WTC11 (cell line): ENCODE measurements at regions not wholly inside any gene's neighbourhood (a gene's known extent, or its start where the extent isn't known, plus 50 kb on each side); places are given as distances from the start of the nearest gene placed in this dataset.

Experiments used
- ATF1 ChIP-seq: sonication (generic); formaldehyde crosslinking; IDR thresholded peaks from 2 replicates; pipeline ENCODE4 v1.8.1; 2023; ENCODE audit warnings: mild to moderate bottlenecking, moderate library complexity, missing genetic modification reagents
- CTCF ChIP-seq: fragments of 200-600 bp; IDR thresholded peaks from 2 replicates; pipeline ENCODE4 v1.8.0; 2022; ENCODE audit warnings: antibody characterized with exemption
- E2F1 ChIP-seq: sonication (generic); formaldehyde crosslinking; IDR thresholded peaks from 2 replicates; pipeline ENCODE4 v1.8.0; 2022; ENCODE audit warnings: mild to moderate bottlenecking, missing genetic modification reagents
- GRHL2 ChIP-seq: fragments of 250-450 bp; sonication (Bioruptor Pico); IDR thresholded peaks from 2 replicates; pipeline ENCODE4 v1.8.0; 2022; ENCODE audit warnings: mild to moderate bottlenecking, moderate library complexity; ENCODE audit not compliant: insufficient replicate concordance, severe bottlenecking
- ZNF121 ChIP-seq: sonication (generic); formaldehyde crosslinking; IDR thresholded peaks from 2 replicates; pipeline ENCODE4 v1.8.0; 2023; ENCODE audit warnings: missing genetic modification reagents

GRCh38 chr1:4076346-4076745 is 176.3 kb upstream of the C1orf174 start:
- TF ChIP-seq E2F1 (CRISPR knock-in tag) (no peak), ATF1 (CRISPR knock-in tag) (no peak), CTCF (no peak), ZNF121 (CRISPR knock-in tag) (no peak), GRHL2 (CRISPR knock-in tag) (no peak)
